ENCODE measurements at regions not wholly inside any gene's neighbourhood (a gene's known extent, or its start where the extent isn't known, plus 50 kb on each side); places are given as distances from the start of the nearest gene placed in this dataset.

GRCh38 chr17:36793976-36794375 lies 143.3 kb upstream of the LHX1 start:
- no peak overlapping the region for H3K9ac ChIP-seq (ENCODE audit: insufficient read length, low read depth)
- no peak for DNase-seq (ENCODE audit: low read depth, low spot score)

GRCh38 chr17:36807496-36808179 lies 129.6 kb upstream of the LHX1 start:
- Histone ChIP-seq H3K4me3 (ENCODE audit: insufficient read length, low read depth) (peak overlapping the region; percentile 51), H3K27me3 (ENCODE audit: insufficient read depth, insufficient read length) (peaks cover 45% of the 10 kb centered on the region)
- DNase-seq (ENCODE audit: low read depth, low spot score): no peak

More at GRCh38 chr17:36793976-36794375, 143.3 kb upstream of the LHX1 start:
- TF ChIP-seq ZNF274 (IDR thresholded peaks at IDR 0.05; ENCODE audit: low read depth, low read length): no peak
- TF ChIP-seq SUZ12 (IDR thresholded peaks at IDR 0.05; ENCODE audit: extremely low read depth, insufficient read depth, insufficient read length): no peak
- no peak for TF ChIP-seq YY1 (IDR thresholded peaks at IDR 0.05; ENCODE audit: insufficient read depth, insufficient read length)
- H3K36me3 ChIP-seq (ENCODE audit: insufficient read depth, insufficient read length, low read length): no peaks in the 10 kb centered on the region
- peaks cover 8% of the 10 kb centered on the region for H3K27me3 ChIP-seq (ENCODE audit: insufficient read depth, insufficient read length)
- H3K9me3 ChIP-seq (ENCODE audit: insufficient read depth, low read length): no peaks in the 10 kb centered on the region
- H3K4me3 ChIP-seq (ENCODE audit: insufficient read length, low read depth): no peak overlapping the region
- H3K4me1 ChIP-seq (ENCODE audit: insufficient read depth, insufficient read length): no peaks in the 10 kb centered on the region

GRCh38 chr17:36808180-36808661 lies 129.1 kb upstream of the LHX1 start:
- H3K4me3 ChIP-seq (ENCODE audit: insufficient read length, low read depth): peak overlapping the region; percentile 51
- no peak for TF ChIP-seq SUZ12 (IDR thresholded peaks at IDR 0.05; ENCODE audit: extremely low read depth, insufficient read depth, insufficient read length)
- TF ChIP-seq YY1 (IDR thresholded peaks at IDR 0.05; ENCODE audit: insufficient read depth, insufficient read length): no peak
- TF ChIP-seq ZNF274 (IDR thresholded peaks at IDR 0.05; ENCODE audit: low read depth, low read length): no peak
- peak overlapping the region; percentile 70 for H3K9ac ChIP-seq (ENCODE audit: insufficient read length, low read depth)
- peaks cover 4% of the 10 kb centered on the region for H3K4me1 ChIP-seq (ENCODE audit: insufficient read depth, insufficient read length)
- peaks cover 49% of the 10 kb centered on the region for H3K27me3 ChIP-seq (ENCODE audit: insufficient read depth, insufficient read length)
- no peak for DNase-seq (ENCODE audit: low read depth, low spot score)
- no peaks in the 10 kb centered on the region for H3K9me3 ChIP-seq (ENCODE audit: insufficient read depth, low read length)
- no peaks in the 10 kb centered on the region for H3K36me3 ChIP-seq (ENCODE audit: insufficient read depth, insufficient read length, low read length)

More at GRCh38 chr17:36807496-36808179, 129.6 kb upstream of the LHX1 start:
- Histone ChIP-seq H3K9me3 (ENCODE audit: insufficient read depth, low read length) (no peaks in the 10 kb centered on the region), H3K9ac (ENCODE audit: insufficient read length, low read depth) (peak overlapping the region; percentile 70), H3K4me1 (ENCODE audit: insufficient read depth, insufficient read length) (peaks cover 4% of the 10 kb centered on the region), H3K36me3 (ENCODE audit: insufficient read depth, insufficient read length, low read length) (no peaks in the 10 kb centered on the region)
- TF ChIP-seq SUZ12 (IDR thresholded peaks at IDR 0.05; ENCODE audit: extremely low read depth, insufficient read depth, insufficient read length) (no peak), ZNF274 (IDR thresholded peaks at IDR 0.05; ENCODE audit: low read depth, low read length) (no peak), YY1 (IDR thresholded peaks at IDR 0.05; ENCODE audit: insufficient read depth, insufficient read length) (no peak)

GRCh38 chr17:36812762-36813161 lies 124.5 kb upstream of the LHX1 start:
- TF ChIP-seq ZNF274 (IDR thresholded peaks at IDR 0.05; ENCODE audit: low read depth, low read length) (no peak), SUZ12 (IDR thresholded peaks at IDR 0.05; ENCODE audit: extremely low read depth, insufficient read depth, insufficient read length) (no peak), YY1 (IDR thresholded peaks at IDR 0.05; ENCODE audit: insufficient read depth, insufficient read length) (no peak)
- Histone ChIP-seq H3K4me3 (ENCODE audit: insufficient read length, low read depth) (no peak overlapping the region), H3K36me3 (ENCODE audit: insufficient read depth, insufficient read length, low read length) (no peaks in the 10 kb centered on the region), H3K9ac (ENCODE audit: insufficient read length, low read depth) (no peak overlapping the region), H3K4me1 (ENCODE audit: insufficient read depth, insufficient read length) (peaks cover 6% of the 10 kb centered on the region), H3K9me3 (ENCODE audit: insufficient read depth, low read length) (no peaks in the 10 kb centered on the region), H3K27me3 (ENCODE audit: insufficient read depth, insufficient read length) (peaks cover 42% of the 10 kb centered on the region)
- DNase-seq (ENCODE audit: low read depth, low spot score): no peak

DNA sequence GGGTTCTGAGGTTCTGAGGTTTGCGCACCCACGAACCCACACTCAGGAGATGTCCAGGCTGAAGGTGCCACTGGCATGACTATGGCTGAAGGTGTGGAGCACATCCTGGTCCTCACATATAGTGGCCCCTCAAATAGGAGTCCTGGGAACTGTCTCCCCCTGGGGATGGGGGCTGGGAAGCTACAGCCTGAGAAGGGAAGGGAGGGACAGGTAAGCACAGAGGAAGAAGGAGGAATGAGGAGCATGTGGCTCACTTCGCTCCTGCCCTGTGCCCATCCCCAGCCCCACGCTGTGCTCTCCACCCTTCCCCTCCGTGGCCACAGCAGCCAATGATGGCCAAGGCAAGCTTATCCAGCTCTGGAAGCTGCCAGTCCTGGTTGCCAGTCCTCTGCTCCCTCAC lies 123.9 kb upstream of the LHX1 start:
- no peak for DNase-seq (ENCODE audit: low read depth, low spot score)
- H3K9ac ChIP-seq (ENCODE audit: insufficient read length, low read depth): no peak overlapping the region
- no peaks in the 10 kb centered on the region for H3K9me3 ChIP-seq (ENCODE audit: insufficient read depth, low read length)
- H3K36me3 ChIP-seq (ENCODE audit: insufficient read depth, insufficient read length, low read length): no peaks in the 10 kb centered on the region
- no peak overlapping the region for H3K4me3 ChIP-seq (ENCODE audit: insufficient read length, low read depth)
- H3K27me3 ChIP-seq (ENCODE audit: insufficient read depth, insufficient read length): peaks cover 36% of the 10 kb centered on the region
- TF ChIP-seq ZNF274 (IDR thresholded peaks at IDR 0.05; ENCODE audit: low read depth, low read length): no peak
- TF ChIP-seq YY1 (IDR thresholded peaks at IDR 0.05; ENCODE audit: insufficient read depth, insufficient read length): no peak
- TF ChIP-seq SUZ12 (IDR thresholded peaks at IDR 0.05; ENCODE audit: extremely low read depth, insufficient read depth, insufficient read length): no peak
- H3K4me1 ChIP-seq (ENCODE audit: insufficient read depth, insufficient read length): peaks cover 4% of the 10 kb centered on the region

GRCh38 chr17:36813957-36814563 lies 123.2 kb upstream of the LHX1 start:
- no peaks in the 10 kb centered on the region for H3K36me3 ChIP-seq (ENCODE audit: insufficient read depth, insufficient read length, low read length)
- H3K27me3 ChIP-seq (ENCODE audit: insufficient read depth, insufficient read length): peaks cover 29% of the 10 kb centered on the region
- no peaks in the 10 kb centered on the region for H3K9me3 ChIP-seq (ENCODE audit: insufficient read depth, low read length)
- peaks cover 4% of the 10 kb centered on the region for H3K4me1 ChIP-seq (ENCODE audit: insufficient read depth, insufficient read length)
- no peak overlapping the region for H3K9ac ChIP-seq (ENCODE audit: insufficient read length, low read depth)
- no peak for TF ChIP-seq SUZ12 (IDR thresholded peaks at IDR 0.05; ENCODE audit: extremely low read depth, insufficient read depth, insufficient read length)
- no peak for TF ChIP-seq YY1 (IDR thresholded peaks at IDR 0.05; ENCODE audit: insufficient read depth, insufficient read length)
- TF ChIP-seq ZNF274 (IDR thresholded peaks at IDR 0.05; ENCODE audit: low read depth, low read length): no peak
- H3K4me3 ChIP-seq (ENCODE audit: insufficient read length, low read depth): no peak overlapping the region
- DNase-seq (ENCODE audit: low read depth, low spot score): no peak

- DNase-seq (ENCODE audit: low read depth, low spot score): no peak
- no peak overlapping the region for H3K9ac ChIP-seq (ENCODE audit: insufficient read length, low read depth)
- peaks cover 20% of the 10 kb centered on the region for H3K27me3 ChIP-seq (ENCODE audit: insufficient read depth, insufficient read length)
- H3K36me3 ChIP-seq (ENCODE audit: insufficient read depth, insufficient read length, low read length): no peaks in the 10 kb centered on the region
- peaks cover 4% of the 10 kb centered on the region for H3K4me1 ChIP-seq (ENCODE audit: insufficient read depth, insufficient read length)
- no peaks in the 10 kb centered on the region for H3K9me3 ChIP-seq (ENCODE audit: insufficient read depth, low read length)
- TF ChIP-seq YY1 (IDR thresholded peaks at IDR 0.05; ENCODE audit: insufficient read depth, insufficient read length) (no peak), ZNF274 (IDR thresholded peaks at IDR 0.05; ENCODE audit: low read depth, low read length) (no peak), SUZ12 (IDR thresholded peaks at IDR 0.05; ENCODE audit: extremely low read depth, insufficient read depth, insufficient read length) (no peak)
- no peak overlapping the region for H3K4me3 ChIP-seq (ENCODE audit: insufficient read length, low read depth)
Observed at GRCh38 chr17:36814958-36815357, 122.3 kb upstream of the LHX1 start.

Data from NT2/D1 (cell line).